GM12878 (cell line): ENCODE measurements at regions not wholly inside any gene's neighbourhood (a gene's known extent, or its start where the extent isn't known, plus 50 kb on each side); places are given as distances from the start of the nearest gene placed in this dataset.

Experiments used
- ATAC-seq: fragments of 200-7000 bp; cut with Tn5 transposase; 3 replicates; pipeline ENCODE4 v1.9.1; 2020; ENCODE audit warnings: mild to moderate bottlenecking, moderate library complexity
- BruUV-seq: library from RNA; stranded (reverse); fragments of 400-500 nt; replicated peaks from 2 replicates; lab custom pipeline; 2021; lab: Mats Ljungman, UMichigan
- CTCF ChIA-PET: fragments of 300-600 bp; sonication (Branson Sonifier 250); formaldehyde crosslinking; extraction: SDS; loops from one replicate; lab custom pipeline; 2021; ENCODE audit warnings: inconsistent platforms; lab: Yijun Ruan, JAX
- POLR2A ChIA-PET: fragments of 350-600 bp; formaldehyde crosslinking; extraction: SDS; loops from one replicate; lab custom pipeline; 2021; ENCODE audit warnings: inconsistent platforms; lab: Charles Lee
- RAD21 ChIA-PET: fragments of 300-600 bp; sonication (Branson Sonifier 250); formaldehyde crosslinking; loops from one replicate; lab custom pipeline; 2023; ENCODE audit warnings: antibody characterized with exemption; ENCODE audit not compliant: unreplicated experiment; lab: Charles Lee
- SMC1A ChIA-PET: fragments of 300-600 bp; sonication (Branson Sonifier 250); formaldehyde crosslinking; loops from one replicate; lab custom pipeline; 2023; ENCODE audit not compliant: unreplicated experiment, uncharacterized antibody; lab: Charles Lee
- DNase-seq: peaks from one replicate; pipeline ENCODE4 v3.0.0-alpha.2; 2011; ENCODE audit warnings: low read depth, low spot score
- FAIRE-seq: peaks from 3 replicates; lab custom pipeline; 2011; peaks lifted over from hg19 to GRCh38; lab: Jason Lieb, UNC
- H2AFZ ChIP-seq: 2 replicates; pipeline ENCODE4 v1.6.0; 2011; ENCODE audit warnings: low read depth, low read length, control low read depth; ENCODE audit not compliant: control insufficient read depth
- H3K27ac ChIP-seq: 2 replicates; pipeline ENCODE4 v1.5.1; 2011; ENCODE audit warnings: control low read depth; ENCODE audit not compliant: control insufficient read depth, insufficient read depth
- H3K27me3 ChIP-seq, 2 experiments: replicated peaks in 1 of 2; 2 replicates each; pipeline versions ENCODE4 v1.6.0 to v1.6.1; 2011; ENCODE audit warnings: low read length in 1 of 2; ENCODE audit not compliant: control insufficient read depth in 2 of 2, insufficient read depth in 2 of 2
- H3K36me3 ChIP-seq, 2 experiments: 2 replicates each; pipeline ENCODE4 v1.5.1; 2011; ENCODE audit warnings: low read length in 1 of 2; ENCODE audit not compliant: control insufficient read depth in 2 of 2, insufficient read depth in 2 of 2
- H3K4me1 ChIP-seq: 2 replicates; pipeline ENCODE4 v1.6.1; 2011; ENCODE audit warnings: mild to moderate bottlenecking, low read length, moderate library complexity, mixed read lengths; ENCODE audit not compliant: control insufficient read depth, insufficient read depth
- H3K4me2 ChIP-seq: 2 replicates; pipeline ENCODE4 v1.6.0; 2011; ENCODE audit warnings: control low read depth; ENCODE audit not compliant: control insufficient read depth, insufficient read depth
- H3K4me3 ChIP-seq: fragments of 200-600 bp; sonication (generic); 2 replicates; pipeline ENCODE4 v1.5.1; 2016
- H3K79me2 ChIP-seq: 2 replicates; pipeline ENCODE4 v1.6.0; 2011; ENCODE audit warnings: low read length; ENCODE audit not compliant: control insufficient read depth, insufficient read depth
- H3K9ac ChIP-seq: 2 replicates; pipeline ENCODE4 v1.8.0; 2011; ENCODE audit warnings: low read length, control low read depth, mixed read lengths; ENCODE audit not compliant: control insufficient read depth, insufficient read depth
- H3K9me3 ChIP-seq: replicated peaks from 3 replicates; pipeline ENCODE4 v1.5.1; 2011; ENCODE audit warnings: mild to moderate bottlenecking, low read length; ENCODE audit not compliant: control insufficient read depth, insufficient read depth
- H4K20me1 ChIP-seq: 2 replicates; pipeline ENCODE4 v1.6.0; 2011; ENCODE audit not compliant: control insufficient read depth, insufficient read depth
- ASH2L ChIP-seq: fragments of 300-600, 200-600 bp; sonication (generic); IDR thresholded peaks from 2 replicates; pipeline ENCODE4 v1.6.1; 2017; ENCODE audit warnings: low read depth, mild to moderate bottlenecking, borderline replicate concordance
- ATF2 ChIP-seq: IDR thresholded peaks from 2 replicates; pipeline ENCODE4 v1.6.1; 2012; ENCODE audit warnings: low read length, inconsistent platforms
- CBFB ChIP-seq: IDR thresholded peaks from 2 replicates; pipeline ENCODE4 v1.6.1; 2016; ENCODE audit warnings: antibody characterized with exemption, low read depth
- CBX3 ChIP-seq: fragments of 200-600 bp; sonication (generic); IDR thresholded peaks from 2 replicates; pipeline ENCODE4 v1.6.1; 2016; ENCODE audit warnings: low read depth, borderline replicate concordance
- EED ChIP-seq: sonication (generic); IDR thresholded peaks from 2 replicates; pipeline ENCODE4 v1.6.1; 2016; ENCODE audit warnings: antibody characterized with exemption, low read depth
- HCFC1 ChIP-seq: fragments of 150-350 bp; IDR thresholded peaks from 2 replicates; pipeline ENCODE4 v1.6.1; 2014; ENCODE audit warnings: low read length
- NFYB ChIP-seq: IDR thresholded peaks from 2 replicates; pipeline ENCODE4 v1.6.1; 2011; ENCODE audit warnings: low read depth, mild to moderate bottlenecking, low read length, improper control_type of control experiment, moderate library complexity; ENCODE audit not compliant: insufficient read depth
- NR2F1 ChIP-seq: fragments of 450-650 bp; conservative IDR thresholded peaks from 2 replicates; pipeline ENCODE4 v1.6.1; 2017; ENCODE audit warnings: mild to moderate bottlenecking
- PAX8 ChIP-seq: fragments of 450-650 bp; IDR thresholded peaks from 2 replicates; pipeline ENCODE4 v1.6.1; 2017; ENCODE audit warnings: mild to moderate bottlenecking, moderate library complexity
- PKNOX1 ChIP-seq: fragments of 450-650 bp; IDR thresholded peaks from 2 replicates; pipeline ENCODE4 v1.6.1; 2016; ENCODE audit warnings: mild to moderate bottlenecking
- RAD21 ChIP-seq: IDR thresholded peaks from 2 replicates; pipeline ENCODE4 v1.6.1; 2011; ENCODE audit warnings: mild to moderate bottlenecking, low read depth, low read length, moderate library complexity; ENCODE audit not compliant: insufficient read depth
- RELB ChIP-seq: fragments of 450-650 bp; IDR thresholded peaks from 2 replicates; pipeline ENCODE4 v1.6.1; 2017; ENCODE audit warnings: low read depth, mild to moderate bottlenecking, moderate library complexity
- REST ChIP-seq: IDR thresholded peaks from 2 replicates; pipeline ENCODE4 v1.6.1; 2012; ENCODE audit warnings: mild to moderate bottlenecking, low read depth, low read length
- SMAD5 ChIP-seq: IDR thresholded peaks from 2 replicates; pipeline ENCODE4 v1.6.1; 2016; ENCODE audit warnings: antibody characterized with exemption, low read depth
- SREBF2 ChIP-seq: IDR thresholded peaks from 2 replicates; pipeline ENCODE4 v1.6.1; 2012; ENCODE audit warnings: mild to moderate bottlenecking, low read length
- SUPT20H ChIP-seq: IDR thresholded peaks from 2 replicates; pipeline ENCODE4 v1.6.1; 2011; ENCODE audit warnings: low read depth, mild to moderate bottlenecking, low read length, moderate library complexity, borderline replicate concordance; ENCODE audit not compliant: control insufficient read depth
- ZNF24 ChIP-seq: fragments of 450-650 bp; IDR thresholded peaks from 2 replicates; pipeline ENCODE4 v1.6.1; 2017; ENCODE audit warnings: antibody characterized with exemption, mild to moderate bottlenecking
- ZZZ3 ChIP-seq: IDR thresholded peaks from 2 replicates; pipeline ENCODE4 v1.6.1; 2011; ENCODE audit warnings: low read depth; ENCODE audit not compliant: control insufficient read depth, insufficient read length
- WGBS: methylation state at CpG from one replicate; pipeline ENCODE4 v1.1.6; 2016; ENCODE audit warnings: low lambda C conversion rate; ENCODE audit not compliant: insufficient replicate concordance, insufficient coverage; ENCODE audit errors: missing lambda C conversion rate; 5-methylcytosine and 5-hydroxymethylcytosine counted together
- in situ Hi-C: fragments of 300-500 bp; cut with MboI; formaldehyde crosslinking; loops from 9 replicates; pipeline ENCODE4 v1.14.3; 2018; ENCODE audit warnings: mixed read lengths
- intact Hi-C: fragments of 100-400 bp; cut with micrococcal nuclease; formaldehyde crosslinking; loops from one replicate; pipeline ENCODE4 v1.14.2; 2022; ENCODE audit not compliant: unreplicated experiment

GRCh38 chr2:744088-744487 is 66.9 kb upstream of the TMEM18 start:
- CTCF ChIA-PET: no interaction called here
- 46% methylated on average over 3 of the region's 3 CpGs for WGBS
- Histone ChIP-seq H3K4me1 (peaks cover 4% of the 10 kb centered on the region), H3K27me3 (no peaks in the 10 kb centered on the region; a peak in 1 of 4 replicates), H2AFZ (no peak overlapping the region), H3K4me3 (no peak overlapping the region), H3K9ac (no peak overlapping the region), H3K9me3 (no peaks in the 10 kb centered on the region), H3K79me2 (no peaks in the 10 kb centered on the region), H4K20me1 (no peaks in the 10 kb centered on the region), H3K36me3 (no peaks in the 10 kb centered on the region; a peak in 1 of 4 replicates), H3K4me2 (no peak overlapping the region), H3K27ac (no peak overlapping the region)
- no peak for FAIRE-seq
- in situ Hi-C loops (no loop called here), intact Hi-C loops (no loop called here)
- no peak for DNase-seq
- POLR2A ChIA-PET: no interaction called here
- TF ChIP-seq EED: no peak
- no peak for TF ChIP-seq CBX3
- no peak for TF ChIP-seq RELB
- TF ChIP-seq ATF2: no peak
- no peak for TF ChIP-seq NR2F1
- no peak for TF ChIP-seq NFYB
- TF ChIP-seq SMAD5: no peak
- TF ChIP-seq PKNOX1: no peak
- no peak for TF ChIP-seq HCFC1
- no peak for TF ChIP-seq PAX8
- TF ChIP-seq RAD21: no peak
- TF ChIP-seq CBFB: no peak
- no peak for TF ChIP-seq ZZZ3
- no peak for TF ChIP-seq SREBF2
- no peak for TF ChIP-seq SUPT20H
- TF ChIP-seq ASH2L: no peak
- no peak for TF ChIP-seq ZNF24
- TF ChIP-seq REST: no peak
- RAD21 ChIA-PET: no interaction called here
- ATAC-seq: no peak
- BruUV-seq: no TSS peak
- SMC1A ChIA-PET: no interaction called here
